ENCODE measurements at regions not wholly inside any gene's neighbourhood (a gene's known extent, or its start where the extent isn't known, plus 50 kb on each side); places are given as distances from the start of the nearest gene placed in this dataset.

DNA sequence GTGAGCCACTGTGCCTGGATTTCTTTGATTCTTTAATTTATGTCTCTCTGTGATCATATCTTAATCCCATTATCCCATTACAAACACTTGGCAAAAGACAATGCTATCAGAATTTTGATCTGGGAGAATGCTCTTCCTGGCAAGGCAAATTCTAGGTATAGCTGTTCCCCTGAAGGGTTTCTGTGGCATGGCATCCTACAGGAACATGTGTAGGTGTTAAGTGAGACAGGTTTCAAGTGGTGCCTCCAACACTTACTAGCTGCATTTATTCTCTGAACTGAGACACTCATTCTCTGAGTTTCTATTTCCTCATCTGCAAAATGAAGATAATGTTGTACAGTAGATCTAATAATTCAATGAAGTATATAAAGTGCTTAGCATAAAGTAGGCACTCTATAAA, 87.1 kb upstream of the CTTNBP2 start:
- TF ChIP-seq EZH2 (IDR thresholded peaks at IDR 0.05; ENCODE audit: low read length) = no peak
- TF ChIP-seq, protein P1, sequence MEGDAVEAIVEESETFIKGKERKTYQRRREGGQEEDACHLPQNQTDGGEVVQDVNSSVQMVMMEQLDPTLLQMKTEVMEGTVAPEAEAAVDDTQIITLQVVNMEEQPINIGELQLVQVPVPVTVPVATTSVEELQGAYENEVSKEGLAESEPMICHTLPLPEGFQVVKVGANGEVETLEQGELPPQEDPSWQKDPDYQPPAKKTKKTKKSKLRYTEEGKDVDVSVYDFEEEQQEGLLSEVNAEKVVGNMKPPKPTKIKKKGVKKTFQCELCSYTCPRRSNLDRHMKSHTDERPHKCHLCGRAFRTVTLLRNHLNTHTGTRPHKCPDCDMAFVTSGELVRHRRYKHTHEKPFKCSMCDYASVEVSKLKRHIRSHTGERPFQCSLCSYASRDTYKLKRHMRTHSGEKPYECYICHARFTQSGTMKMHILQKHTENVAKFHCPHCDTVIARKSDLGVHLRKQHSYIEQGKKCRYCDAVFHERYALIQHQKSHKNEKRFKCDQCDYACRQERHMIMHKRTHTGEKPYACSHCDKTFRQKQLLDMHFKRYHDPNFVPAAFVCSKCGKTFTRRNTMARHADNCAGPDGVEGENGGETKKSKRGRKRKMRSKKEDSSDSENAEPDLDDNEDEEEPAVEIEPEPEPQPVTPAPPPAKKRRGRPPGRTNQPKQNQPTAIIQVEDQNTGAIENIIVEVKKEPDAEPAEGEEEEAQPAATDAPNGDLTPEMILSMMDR (optimal IDR thresholded peaks at IDR 0.05 in 1 of 3, IDR thresholded peaks at IDR 0.05 in 1 of 3, conservative IDR thresholded peaks at IDR 0.05 in 1 of 3; ENCODE audit: extremely low read depth in 1 of 3, insufficient read depth in 2 of 3, low read length in 3 of 3) = no peak

All from keratinocyte (primary cell).